Liver (tissue), 8 donors: ENCODE measurements at regions not wholly inside any gene's neighbourhood (a gene's known extent, or its start where the extent isn't known, plus 50 kb on each side); places are given as distances from the start of the nearest gene placed in this dataset.

Source experiments
- DNase-seq: peaks from one replicate; pipeline ENCODE4 v3.0.0-alpha.2; 2017; ENCODE audit warnings: low spot score
- H3K27ac ChIP-seq, 2 donors: one replicate each; pipeline ENCODE4 v1.7.0; 2013; ENCODE audit warnings: inconsistent platforms in 2 of 2, low read length in 2 of 2, control low read depth in 1 of 2, low read depth in 1 of 2, mild to moderate bottlenecking in 1 of 2
- H3K27me3 ChIP-seq, 4 donors: one replicate each; pipeline versions ENCODE4 v1.6.1 to v1.7.0; 2013; ENCODE audit warnings: low read length in 3 of 4, inconsistent platforms in 1 of 4, mild to moderate bottlenecking in 1 of 4, moderate library complexity in 1 of 4; ENCODE audit not compliant: control insufficient read depth in 4 of 4, insufficient read depth in 4 of 4
- H3K36me3 ChIP-seq, 4 donors: one replicate each; pipeline versions ENCODE4 v1.6.1 to v1.7.0; 2013; ENCODE audit warnings: low read length in 3 of 4, mild to moderate bottlenecking in 3 of 4, low read depth in 1 of 4, moderate library complexity in 1 of 4; ENCODE audit not compliant: control insufficient read depth in 4 of 4, insufficient read depth in 3 of 4
- H3K4me1 ChIP-seq, 4 donors: one replicate each; pipeline versions ENCODE4 v1.6.1 to v1.7.0; 2013; ENCODE audit warnings: low read length in 3 of 4, mild to moderate bottlenecking in 3 of 4, moderate library complexity in 1 of 4; ENCODE audit not compliant: control insufficient read depth in 4 of 4, insufficient read depth in 4 of 4
- H3K4me3 ChIP-seq, 3 donors: one replicate each; pipeline versions ENCODE4 v1.6.1 to v1.7.0; 2013; ENCODE audit warnings: low read length in 3 of 3, control low read depth in 1 of 3, low read depth in 1 of 3, mild to moderate bottlenecking in 1 of 3
- H3K9ac ChIP-seq, 2 donors: one replicate each; pipeline ENCODE4 v1.7.0; 2013; ENCODE audit warnings: low read length in 2 of 2, mild to moderate bottlenecking in 2 of 2, moderate library complexity in 2 of 2, control low read depth in 1 of 2, low read depth in 1 of 2
- H3K9me3 ChIP-seq, 4 donors: one replicate each; pipeline versions ENCODE4 v1.6.1 to v1.7.0; 2013; ENCODE audit warnings: low read length in 3 of 4; ENCODE audit not compliant: control insufficient read depth in 4 of 4
- ATF3 ChIP-seq: IDR thresholded peaks from 2 replicates; pipeline ENCODE4 v1.6.1; 2016; ENCODE audit warnings: antibody characterized with exemption
- CTCF ChIP-seq: fragments of 150-350 bp; IDR thresholded peaks from 2 replicates; pipeline ENCODE4 v1.5.1; 2017; ENCODE audit warnings: improper control_type of control experiment, low read depth, low read length; ENCODE audit not compliant: missing input control
- EGR1 ChIP-seq, 2 donors: IDR thresholded peaks; 2 replicates each; pipeline ENCODE4 v1.6.1; 2016 to 2018; ENCODE audit warnings: antibody characterized with exemption in 2 of 2, low read depth in 2 of 2
- FOXA1 ChIP-seq: IDR thresholded peaks from 2 replicates; pipeline ENCODE4 v1.6.1; 2016; ENCODE audit warnings: antibody characterized with exemption
- FOXA2 ChIP-seq: IDR thresholded peaks from 2 replicates; pipeline ENCODE4 v1.6.1; 2016; ENCODE audit warnings: antibody characterized with exemption
- GABPA ChIP-seq, 2 donors: IDR thresholded peaks in 1 of 2; conservative IDR thresholded peaks in 1 of 2; 2 replicates each; pipeline ENCODE4 v1.6.1; 2016; ENCODE audit warnings: antibody characterized with exemption in 2 of 2, mild to moderate bottlenecking in 1 of 2, moderate library complexity in 1 of 2
- HNF4A ChIP-seq, 2 donors: conservative IDR thresholded peaks; 2 replicates each; pipeline ENCODE4 v1.6.1; 2016; ENCODE audit warnings: antibody characterized with exemption in 2 of 2, mild to moderate bottlenecking in 2 of 2
- HNF4G ChIP-seq: IDR thresholded peaks from 2 replicates; pipeline ENCODE4 v1.6.1; 2016; ENCODE audit warnings: antibody characterized with exemption
- JUND ChIP-seq, 2 donors: IDR thresholded peaks; 2 replicates each; pipeline ENCODE4 v1.6.1; 2016; ENCODE audit warnings: antibody characterized with exemption in 2 of 2
- MAX ChIP-seq: IDR thresholded peaks from 2 replicates; pipeline ENCODE4 v1.6.1; 2016; ENCODE audit warnings: antibody characterized with exemption
- NR2F2 ChIP-seq: IDR thresholded peaks from 2 replicates; pipeline ENCODE4 v1.6.1; 2016; ENCODE audit warnings: antibody characterized with exemption
- RAD21 ChIP-seq, 2 donors: IDR thresholded peaks; 2 replicates each; pipeline ENCODE4 v1.6.1; 2016; ENCODE audit warnings: antibody characterized with exemption in 2 of 2, mild to moderate bottlenecking in 2 of 2
- REST ChIP-seq: IDR thresholded peaks from 2 replicates; pipeline ENCODE4 v1.6.1; 2016; ENCODE audit warnings: antibody characterized with exemption, mild to moderate bottlenecking
- RXRA ChIP-seq, 2 donors: IDR thresholded peaks; 2 replicates each; pipeline ENCODE4 v1.6.1; 2017 to 2018; ENCODE audit warnings: antibody characterized with exemption in 2 of 2, mild to moderate bottlenecking in 1 of 2
- SP1 ChIP-seq: IDR thresholded peaks from 2 replicates; pipeline ENCODE4 v1.6.1; 2018; ENCODE audit warnings: antibody characterized with exemption, mild to moderate bottlenecking
- TAF1 ChIP-seq: conservative IDR thresholded peaks from 2 replicates; pipeline ENCODE4 v1.6.1; 2016; ENCODE audit warnings: antibody characterized with exemption, mild to moderate bottlenecking
- YY1 ChIP-seq: IDR thresholded peaks from 2 replicates; pipeline ENCODE4 v1.6.1; 2016; ENCODE audit warnings: antibody characterized with exemption, mild to moderate bottlenecking
- ZBTB33 ChIP-seq: IDR thresholded peaks from 2 replicates; pipeline ENCODE4 v1.6.1; 2016; ENCODE audit warnings: antibody characterized with exemption
- WGBS: extraction: QIAGEN DNeasy Blood & Tissue Kit; methylation state at CpG from one replicate; pipeline ENCODE4 v1.1.7; 2013; 5-methylcytosine and 5-hydroxymethylcytosine counted together
- donor health status: healthy.
- donor health status: healthy.
- donor health status: healthy.
- donor health status: healthy.
- donor health status: healthy.

- 59% methylated on average over 1 of the region's 1 CpG for WGBS
- Histone ChIP-seq H3K4me3 (no peak overlapping the region), H3K9ac (no peak overlapping the region), H3K27ac (no peak overlapping the region), H3K36me3 (no peaks in the 10 kb centered on the region), H3K9me3 (peaks cover 0 to 3% (median 0%) of the 10 kb centered on the region in 4 donors), H3K4me1 (no peaks in the 10 kb centered on the region), H3K27me3 (no peaks in the 10 kb centered on the region)
- no peak for DNase-seq
- TF ChIP-seq REST (no peak), GABPA (IDR thresholded peaks at IDR 0.05 in 1 of 2, conservative IDR thresholded peaks at IDR 0.05 in 1 of 2) (no peak), MAX (no peak), JUND (IDR thresholded peaks at IDR 0.05) (no peak), RAD21 (IDR thresholded peaks at IDR 0.05) (no peak), YY1 (no peak), HNF4G (no peak), ATF3 (no peak), FOXA1 (no peak), NR2F2 (no peak), TAF1 (no peak), RXRA (IDR thresholded peaks at IDR 0.05) (no peak), FOXA2 (no peak), HNF4A (conservative IDR thresholded peaks at IDR 0.05) (no peak), CTCF (no peak), SP1 (no peak), EGR1 (IDR thresholded peaks at IDR 0.05; ENCODE audit: low read depth in 2 of 2) (no peak), ZBTB33 (no peak)
These were observed 728.2 kb downstream of the ARAP2 start for GRCh38 chr4:35516102-35516501.
